Naive thymus-derived CD8-positive, alpha-beta T cell (primary cell): ENCODE measurements at regions not wholly inside any gene's neighbourhood (a gene's known extent, or its start where the extent isn't known, plus 50 kb on each side); places are given as distances from the start of the nearest gene placed in this dataset.

ENCODE experiments used
- ATAC-seq, 2 donors: fragments of 150-1000 bp; cut with Tn5 transposase in 1 of 2; sonication (Bioruptor Pico), chemical (Tn5 transposase) in 1 of 2; 1 replicate in 1 of 2; 2 replicates in 1 of 2; pipeline ENCODE4 v1.10.0; 2021; ENCODE audit warnings: mild to moderate bottlenecking in 2 of 2, moderate library complexity in 2 of 2
- POLR2A ChIA-PET: fragments of 350-600 bp; sonication (Branson Sonifier 250); formaldehyde crosslinking; loops from one replicate; lab custom pipeline; 2021; ENCODE audit warnings: antibody characterized with exemption; lab: Charles Lee
- DNase-seq, 10 donors: peaks; one replicate each; pipeline versions ENCODE4 v3.0.0 to v3.0.0-alpha.2; 2020 to 2022
- H3K27ac Mint-ChIP-seq, 10 donors: one replicate each; pipeline ENCODE4 v1.8.0; 2020 to 2022; ENCODE audit warnings: mild to moderate bottlenecking in 10 of 10, mixed read lengths in 10 of 10, moderate library complexity in 4 of 10, inconsistent platforms in 1 of 10
- H3K27me3 Mint-ChIP-seq, 5 donors: one replicate each; pipeline ENCODE4 v1.8.0; 2021 to 2022; ENCODE audit warnings: mixed read lengths in 5 of 5
- H3K36me3 Mint-ChIP-seq, 3 donors: one replicate each; pipeline ENCODE4 v1.8.0; 2020 to 2022; ENCODE audit warnings: mixed read lengths in 3 of 3, mild to moderate bottlenecking in 2 of 3, inconsistent platforms in 1 of 3
- H3K4me1 Mint-ChIP-seq, 4 donors: one replicate each; pipeline ENCODE4 v1.8.0; 2021 to 2022; ENCODE audit warnings: mixed read lengths in 4 of 4
- H3K4me3 Mint-ChIP-seq, 10 donors: one replicate each; pipeline ENCODE4 v1.8.0; 2020 to 2022; ENCODE audit warnings: mild to moderate bottlenecking in 10 of 10, mixed read lengths in 10 of 10, moderate library complexity in 6 of 10, inconsistent platforms in 1 of 10
- H3K9me3 Mint-ChIP-seq, 9 donors: one replicate each; pipeline ENCODE4 v1.8.0; 2020 to 2022; ENCODE audit warnings: mixed read lengths in 9 of 9, mild to moderate bottlenecking in 3 of 9, inconsistent platforms in 1 of 9, moderate library complexity in 1 of 9

DNA sequence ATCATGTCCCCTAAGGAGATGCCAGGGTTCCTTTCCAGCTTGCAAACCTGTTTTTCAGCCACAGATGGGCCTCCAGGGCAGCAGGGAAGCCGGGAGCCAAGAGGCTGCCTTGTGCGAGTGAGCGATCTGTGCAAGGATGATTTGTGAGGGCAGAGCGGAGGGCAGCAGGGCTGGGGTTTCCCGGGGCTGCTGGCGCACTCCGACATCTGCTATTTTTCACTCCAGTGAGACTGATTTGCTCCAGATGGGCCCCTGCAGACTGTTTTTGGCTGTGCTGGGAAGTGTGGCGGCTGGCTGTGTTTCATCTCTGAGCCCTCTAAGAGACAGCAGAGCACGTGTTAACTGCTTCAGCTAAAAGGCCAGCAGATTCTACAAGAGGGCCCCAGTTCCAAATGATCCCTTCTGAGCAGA is 466.2 kb downstream of the TYW1 start:
- Mint-ChIP-seq H3K9me3 (peaks cover 0 to 24% (median 8%) of the 10 kb centered on the region in 9 donors), H3K4me1 (no peaks in the 10 kb centered on the region), H3K27ac (no peak overlapping the region), H3K4me3 (no peak overlapping the region), H3K36me3 (no peaks in the 10 kb centered on the region), H3K27me3 (peaks cover 5 to 25% (median 14%) of the 10 kb centered on the region in 5 donors)
- POLR2A ChIA-PET: no interaction called here
- ATAC-seq (no peak), DNase-seq (no peak)

GRCh38 chr7:67463316-67463715 is 466.7 kb downstream of the TYW1 start:
- POLR2A ChIA-PET: no interaction called here
- DNase-seq: no peak
- Mint-ChIP-seq H3K27ac (no peak overlapping the region), H3K9me3 (peaks cover 0 to 26% (median 12%) of the 10 kb centered on the region in 9 donors), H3K4me3 (no peak overlapping the region), H3K27me3 (peaks cover 5 to 20% (median 13%) of the 10 kb centered on the region in 5 donors), H3K36me3 (peaks cover 0 to under 1% (median 0%) of the 10 kb centered on the region in 3 donors), H3K4me1 (no peaks in the 10 kb centered on the region)
- no peak for ATAC-seq

GRCh38 chr7:67463983-67464382 is 467.4 kb downstream of the TYW1 start:
- Mint-ChIP-seq H3K27ac (no peak overlapping the region), H3K27me3 (peaks cover 5 to 19% (median 9%) of the 10 kb centered on the region in 5 donors), H3K36me3 (peaks cover 0 to 4% (median 0%) of the 10 kb centered on the region in 3 donors), H3K9me3 (peaks cover 4 to 29% (median 12%) of the 10 kb centered on the region in 9 donors), H3K4me3 (no peak overlapping the region), H3K4me1 (no peaks in the 10 kb centered on the region)
- ATAC-seq (no peak), DNase-seq (no peak)
- POLR2A ChIA-PET: no interaction called here

GRCh38 chr7:67466109-67466508 is 469.5 kb downstream of the TYW1 start:
- Mint-ChIP-seq H3K4me3 (no peak overlapping the region), H3K9me3 (peaks cover 4 to 38% (median 14%) of the 10 kb centered on the region in 9 donors), H3K27me3 (peaks cover 0 to 10% (median 2%) of the 10 kb centered on the region in 5 donors), H3K4me1 (no peaks in the 10 kb centered on the region), H3K27ac (no peak overlapping the region), H3K36me3 (peaks cover 0 to 4% (median 0%) of the 10 kb centered on the region in 3 donors)
- no peak for ATAC-seq
- no peak for DNase-seq
- POLR2A ChIA-PET: no interaction called here

DNA sequence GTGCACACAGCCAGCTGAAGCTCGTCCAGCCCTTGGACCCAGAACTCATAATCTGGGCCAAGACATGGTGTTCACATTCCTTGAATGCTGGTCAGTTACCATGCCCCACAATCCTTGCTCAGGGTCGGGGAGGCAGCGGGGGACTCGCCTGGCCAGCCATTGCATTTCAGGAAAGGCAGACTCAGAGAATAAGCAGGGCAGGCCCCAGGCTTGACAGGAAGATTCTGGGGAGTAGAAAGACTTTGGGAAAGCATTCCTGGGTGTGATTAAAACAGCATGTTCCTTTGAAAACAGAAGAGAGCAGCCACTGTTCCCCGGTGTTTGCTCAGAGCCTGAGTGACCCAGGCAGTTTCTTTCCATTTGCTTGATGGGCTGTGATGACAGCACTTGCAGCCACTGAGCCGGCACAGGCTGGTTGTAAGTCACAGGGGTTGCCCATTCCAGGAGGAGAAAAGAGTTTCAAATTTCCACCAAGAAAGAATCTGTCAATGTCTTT is 473.7 kb downstream of the TYW1 start:
- H3K4me3 Mint-ChIP-seq: no peak overlapping the region
- H3K4me1 Mint-ChIP-seq: no peaks in the 10 kb centered on the region
- POLR2A ChIA-PET: no interaction called here
- no peak for ATAC-seq
- DNase-seq: no peak
- peaks cover 0 to 9% (median 0%) of the 10 kb centered on the region in 3 donors for H3K36me3 Mint-ChIP-seq
- peaks cover 2 to 26% (median 13%) of the 10 kb centered on the region in 9 donors for H3K9me3 Mint-ChIP-seq
- H3K27ac Mint-ChIP-seq: no peak overlapping the region
- peaks cover 0 to 11% (median 2%) of the 10 kb centered on the region in 5 donors for H3K27me3 Mint-ChIP-seq

DNA sequence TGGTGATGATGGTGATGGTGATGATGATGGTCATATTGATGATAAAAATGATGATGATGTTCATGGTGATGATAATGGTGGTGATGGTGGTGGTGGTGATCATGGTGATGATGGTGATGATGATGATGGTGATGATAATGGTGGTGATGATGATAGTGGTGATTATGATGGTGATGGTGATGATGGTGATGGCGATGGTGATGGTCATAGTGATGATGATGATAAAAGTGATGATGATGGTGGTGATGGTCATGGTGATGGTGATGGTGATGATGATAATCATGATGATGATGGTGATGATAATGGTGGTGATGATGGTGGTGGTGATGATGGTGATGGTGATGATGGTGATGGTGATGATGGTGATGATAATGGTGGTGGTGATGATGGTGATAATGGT is 478.7 kb downstream of the TYW1 start:
- H3K27ac Mint-ChIP-seq: no peak overlapping the region
- POLR2A ChIA-PET: no interaction called here
- peaks cover 0 to 5% (median 0%) of the 10 kb centered on the region in 3 donors for H3K36me3 Mint-ChIP-seq

DNA sequence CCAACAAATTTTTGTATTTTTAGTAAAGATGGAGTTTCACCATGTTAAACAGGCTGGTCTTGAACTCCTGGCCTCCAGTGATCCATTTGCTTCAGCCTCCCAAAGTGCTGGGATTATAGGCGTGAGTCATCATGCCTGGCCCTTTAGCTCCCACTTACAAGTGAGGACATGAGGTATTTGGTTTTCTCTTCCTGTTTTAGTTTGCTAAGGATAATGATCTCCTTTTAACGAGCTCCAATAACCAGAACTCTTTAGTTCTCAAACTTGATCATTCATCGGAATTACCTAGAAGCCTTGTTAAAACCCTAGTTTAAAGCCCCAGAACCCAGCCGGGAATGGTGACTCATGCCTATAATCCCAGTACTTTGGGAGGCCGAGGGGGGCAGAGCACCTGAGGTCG is 481.4 kb downstream of the TYW1 start:
- ATAC-seq (no peak), DNase-seq (no peak)
- Mint-ChIP-seq H3K27ac (peak overlapping the region in 1 of 10 donors; percentile 10), H3K36me3 (peaks cover 0 to 5% (median 0%) of the 10 kb centered on the region in 3 donors), H3K4me1 (no peaks in the 10 kb centered on the region), H3K4me3 (no peak overlapping the region), H3K9me3 (peaks cover 0 to 13% (median 3%) of the 10 kb centered on the region in 9 donors), H3K27me3 (peaks cover 0 to 5% (median 3%) of the 10 kb centered on the region in 5 donors)
- POLR2A ChIA-PET: no interaction called here

More for the DNA sequence above, 478.7 kb downstream of the TYW1 start:
- Mint-ChIP-seq H3K9me3 (peaks cover 0 to 13% (median 3%) of the 10 kb centered on the region in 9 donors), H3K4me3 (no peak overlapping the region), H3K4me1 (no peaks in the 10 kb centered on the region), H3K27me3 (peaks cover 0 to 5% (median 0%) of the 10 kb centered on the region in 5 donors)
- DNase-seq (no peak), ATAC-seq (no peak)

DNA sequence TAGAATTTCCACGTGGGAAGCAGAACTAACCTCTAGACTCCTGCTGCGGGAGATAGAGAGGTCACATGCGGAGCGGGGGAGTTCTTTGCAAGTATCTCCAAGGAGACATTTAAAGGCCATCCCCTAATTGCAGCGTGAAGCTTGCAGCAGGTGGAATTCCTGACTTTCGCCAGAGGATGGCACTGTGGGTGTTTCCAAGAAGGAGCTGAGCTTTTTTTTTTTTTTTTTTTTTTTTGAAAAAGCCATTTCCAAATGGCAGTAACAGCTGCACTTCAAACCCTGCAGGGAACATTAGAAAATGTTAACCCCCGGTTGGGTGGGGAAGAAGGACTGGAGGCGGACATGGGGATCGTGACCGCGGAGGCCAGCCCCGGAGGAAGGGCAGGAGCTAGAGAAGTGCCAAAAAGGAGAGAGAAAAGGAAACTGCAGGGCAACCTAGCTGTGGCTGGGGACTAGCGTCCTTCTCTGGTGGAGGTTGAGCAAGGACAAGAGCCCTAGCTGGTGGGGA is 487.7 kb downstream of the TYW1 start:
- H3K27me3 Mint-ChIP-seq: peaks cover 5 to 23% (median 7%) of the 10 kb centered on the region in 5 donors
- peaks cover 4 to 12% (median 7%) of the 10 kb centered on the region in 4 donors for H3K4me1 Mint-ChIP-seq
- no peak overlapping the region for H3K27ac Mint-ChIP-seq
- ATAC-seq (no peak), DNase-seq (peak in 2 of 10 donors; percentile 10 to 15)
- POLR2A ChIA-PET: no interaction called here
- H3K9me3 Mint-ChIP-seq: peaks cover 0 to 3% (median 0%) of the 10 kb centered on the region in 9 donors
- H3K4me3 Mint-ChIP-seq: peak overlapping the region in 1 of 10 donors; percentile 19
- no peaks in the 10 kb centered on the region for H3K36me3 Mint-ChIP-seq

DNA sequence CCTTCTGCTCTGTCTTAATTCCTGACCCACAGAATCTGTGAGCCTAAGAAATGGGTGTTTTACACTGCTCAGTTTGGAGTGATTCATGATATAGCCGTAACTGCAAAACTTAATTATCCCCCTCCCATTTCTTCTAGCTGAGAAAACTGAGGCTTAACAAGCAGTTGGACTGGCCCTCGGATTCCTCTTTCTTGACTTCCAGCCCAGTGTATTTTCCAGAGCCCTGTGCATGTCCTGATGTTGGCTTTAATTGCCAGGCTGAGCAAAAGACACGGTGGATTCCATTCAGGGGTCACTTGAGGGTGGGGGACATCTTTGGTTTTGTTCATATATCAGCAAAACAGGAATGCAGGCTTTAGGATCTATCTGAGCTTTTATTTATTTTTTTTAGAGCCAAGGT is 489.8 kb downstream of the TYW1 start:
- Mint-ChIP-seq H3K27ac (no peak overlapping the region), H3K36me3 (no peaks in the 10 kb centered on the region), H3K4me3 (no peak overlapping the region), H3K4me1 (peaks cover 4 to 12% (median 7%) of the 10 kb centered on the region in 4 donors), H3K9me3 (peaks cover 0 to 8% (median 6%) of the 10 kb centered on the region in 9 donors), H3K27me3 (peaks cover 5 to 23% (median 7%) of the 10 kb centered on the region in 5 donors)
- POLR2A ChIA-PET: no interaction called here
- ATAC-seq (no peak), DNase-seq (no peak)

DNA sequence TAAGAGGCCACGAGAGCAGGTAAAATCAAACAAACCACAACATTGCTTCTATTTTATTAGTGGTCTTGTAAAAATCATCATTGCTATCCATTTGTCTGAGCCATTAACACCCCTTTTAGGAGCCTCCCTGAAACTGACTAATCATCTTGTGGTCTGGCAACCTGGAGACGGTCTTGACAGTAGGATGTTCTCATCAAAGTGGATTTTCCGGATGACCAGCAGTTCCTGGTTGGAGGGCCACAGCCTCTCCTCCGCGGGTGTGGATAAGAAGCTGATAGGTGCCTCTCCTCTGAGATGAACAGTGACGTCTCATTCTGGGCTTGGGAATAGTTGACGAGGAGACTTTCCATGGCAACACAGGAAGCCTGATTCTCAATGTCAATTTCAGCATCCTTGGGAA is 490.7 kb downstream of the TYW1 start:
- no peak overlapping the region for H3K4me3 Mint-ChIP-seq
- H3K9me3 Mint-ChIP-seq: peaks cover 0 to 15% (median 8%) of the 10 kb centered on the region in 9 donors
- H3K27ac Mint-ChIP-seq: no peak overlapping the region
- POLR2A ChIA-PET: no interaction called here
- DNase-seq (no peak), ATAC-seq (no peak)
- peaks cover 5 to 23% (median 6%) of the 10 kb centered on the region in 5 donors for H3K27me3 Mint-ChIP-seq
- H3K36me3 Mint-ChIP-seq: peaks cover 0 to 3% (median 0%) of the 10 kb centered on the region in 3 donors
- peaks cover 4 to 12% (median 7%) of the 10 kb centered on the region in 4 donors for H3K4me1 Mint-ChIP-seq

DNA sequence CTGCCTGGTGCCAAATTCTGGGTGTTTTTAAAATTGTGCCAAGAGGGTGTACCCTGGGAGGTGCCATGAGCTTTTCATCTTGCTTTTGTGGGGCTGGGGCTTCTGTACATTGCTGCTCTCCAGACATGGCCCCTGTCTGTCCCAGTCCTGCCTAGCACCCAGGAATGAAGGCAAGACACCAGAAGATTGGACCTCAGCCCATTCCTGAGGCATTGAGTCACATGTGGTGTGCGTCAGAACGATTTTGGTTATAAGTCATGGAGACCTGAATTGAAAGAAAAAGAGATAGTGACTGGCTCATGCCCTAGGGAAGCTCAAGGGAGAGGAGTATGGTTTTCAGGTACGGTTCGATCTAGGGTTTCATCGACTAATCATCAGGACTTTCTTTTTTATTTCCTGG is 493.2 kb downstream of the TYW1 start:
- Mint-ChIP-seq H3K27ac (no peak overlapping the region), H3K36me3 (peaks cover 0 to 8% (median 0%) of the 10 kb centered on the region in 3 donors), H3K4me3 (no peak overlapping the region), H3K27me3 (peaks cover 3 to 18% (median 5%) of the 10 kb centered on the region in 5 donors), H3K4me1 (peaks cover 2 to 5% (median 3%) of the 10 kb centered on the region in 4 donors), H3K9me3 (peaks cover 0 to 33% (median 16%) of the 10 kb centered on the region in 9 donors)
- ATAC-seq (no peak), DNase-seq (no peak)
- POLR2A ChIA-PET: no interaction called here

DNA sequence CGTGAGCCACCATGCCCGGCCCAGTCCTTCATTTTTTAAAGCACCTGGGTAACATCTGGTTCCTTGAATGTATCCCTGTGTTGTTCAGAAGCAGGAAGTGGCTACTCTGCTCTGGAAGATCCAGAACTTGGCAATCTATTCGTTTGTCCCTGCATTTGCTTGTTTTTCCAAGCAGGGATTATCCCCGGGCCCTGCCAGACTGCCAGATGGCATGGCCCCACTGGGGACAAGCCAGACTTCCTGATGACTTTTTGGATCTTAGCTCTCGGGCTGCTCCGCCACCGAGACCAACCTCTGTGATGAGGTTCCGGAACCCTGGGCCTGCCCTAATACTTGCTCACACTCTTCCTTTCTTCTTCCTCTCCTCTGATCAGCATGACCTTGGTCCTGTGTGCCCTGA is 496.7 kb downstream of the TYW1 start:
- DNase-seq (no peak), ATAC-seq (no peak)
- Mint-ChIP-seq H3K4me1 (no peaks in the 10 kb centered on the region), H3K36me3 (peaks cover 0 to 17% (median 0%) of the 10 kb centered on the region in 3 donors), H3K4me3 (no peak overlapping the region), H3K27me3 (peaks cover 0 to 8% (median under 1%) of the 10 kb centered on the region in 5 donors), H3K9me3 (peaks cover 0 to 38% (median 25%) of the 10 kb centered on the region in 9 donors), H3K27ac (peak overlapping the region in 1 of 10 donors; percentile 45)
- POLR2A ChIA-PET: no interaction called here

DNA sequence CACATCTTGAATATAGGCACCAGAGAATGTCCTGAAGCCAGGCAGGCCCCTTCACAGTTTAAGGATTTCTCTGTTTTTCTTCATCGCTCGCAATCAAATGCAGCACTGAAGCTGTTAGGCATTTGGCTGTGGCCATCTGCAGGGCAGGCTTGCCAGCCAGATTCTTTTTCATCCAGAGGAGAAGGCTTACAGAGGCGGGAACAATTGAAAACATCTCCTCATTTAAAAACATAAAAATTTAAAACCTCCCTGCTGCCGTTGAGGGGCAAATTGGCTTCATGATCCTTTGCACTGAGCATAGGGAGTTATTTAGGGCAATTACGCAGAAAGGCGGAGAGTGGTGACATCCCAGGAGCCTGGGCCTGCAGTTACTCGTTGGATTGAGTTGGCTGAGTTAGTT is 500.0 kb downstream of the TYW1 start:
- Mint-ChIP-seq H3K9me3 (peaks cover 0 to 37% (median 22%) of the 10 kb centered on the region in 9 donors), H3K27me3 (peaks cover 0 to 8% (median 0%) of the 10 kb centered on the region in 5 donors), H3K36me3 (peaks cover 0 to 21% (median 0%) of the 10 kb centered on the region in 3 donors), H3K27ac (no peak overlapping the region), H3K4me1 (no peaks in the 10 kb centered on the region), H3K4me3 (no peak overlapping the region)
- POLR2A ChIA-PET: no interaction called here
- ATAC-seq (no peak), DNase-seq (no peak)
